ENCODE measurements at regions not wholly inside any gene's neighbourhood (a gene's known extent, or its start where the extent isn't known, plus 50 kb on each side); places are given as distances from the start of the nearest gene placed in this dataset.
A peak's percentile ranks its signal among the peaks of the same experiment; 100 is the strongest.
"Not testable (repeated sequence)": the region's sequence is repeated elsewhere in the genome, so short reads cannot be mapped to it uniquely, and the experiment has no call there.

GRCh38 chr9:15032860-15033259, 122.6 kb upstream of the FREM1 start:
- DNase-seq, result no peak

GRCh38 chr9:15021146-15021545, 110.9 kb upstream of the FREM1 start:
- DNase-seq, result no peak

GRCh38 chr9:15018096-15018637, 107.9 kb upstream of the FREM1 start:
- no peak for DNase-seq

GRCh38 chr9:15010581-15010980, 100.4 kb upstream of the FREM1 start:
- DNase-seq, result no peak

GRCh38 chr9:15007698-15008097, 97.5 kb upstream of the FREM1 start:
- DNase-seq, result no peak

- DNase-seq, result no peak
Measured at GRCh38 chr9:14994738-14995137, 84.5 kb upstream of the FREM1 start.

GRCh38 chr9:14993901-14994554, 83.8 kb upstream of the FREM1 start:
- peak; percentile 43 for DNase-seq

GRCh38 chr9:14993061-14993800, 83.0 kb upstream of the FREM1 start:
- DNase-seq, result peak; percentile 56

GRCh38 chr9:14992516-14992915, 82.3 kb upstream of the FREM1 start:
- DNase-seq, result peak; percentile 1

- DNase-seq, result peak; percentile 57
Measured at GRCh38 chr9:14992081-14992480, 81.9 kb upstream of the FREM1 start.

- DNase-seq, result not testable (repeated sequence)
Measured at GRCh38 chr9:14990647-14991046, 80.4 kb upstream of the FREM1 start.

- DNase-seq, result no peak
Measured at GRCh38 chr9:14989811-14990210, 79.6 kb upstream of the FREM1 start.

- DNase-seq, result not testable (repeated sequence)
Measured at GRCh38 chr9:14989336-14989735, 79.1 kb upstream of the FREM1 start.

GRCh38 chr9:14987858-14988257, 77.6 kb upstream of the FREM1 start:
- DNase-seq, result no peak

GRCh38 chr9:14985419-14985818, 75.2 kb upstream of the FREM1 start:
- no peak for DNase-seq

- no peak for DNase-seq
Measured at GRCh38 chr9:14983599-14983998, 73.4 kb upstream of the FREM1 start.

- DNase-seq, result no peak
Measured at GRCh38 chr9:14981291-14981950, 71.2 kb upstream of the FREM1 start.

GRCh38 chr9:14978022-14979000, 68.1 kb upstream of the FREM1 start:
- no peak for DNase-seq

- no peak for DNase-seq
Measured at GRCh38 chr9:14967450-14968321, 57.5 kb upstream of the FREM1 start.

GRCh38 chr9:14962193-14962882, 52.1 kb upstream of the FREM1 start:
- no peak for DNase-seq

Measured in CD4-positive, alpha-beta T cell treated with Interleukin-10 for 1 hour (primary cell).